Endodermal cell (in vitro differentiated cells): ENCODE measurements at regions not wholly inside any gene's neighbourhood (a gene's known extent, or its start where the extent isn't known, plus 50 kb on each side); places are given as distances from the start of the nearest gene placed in this dataset.

ENCODE experiments used
- DNase-seq: peaks from one replicate; pipeline ENCODE4 v3.0.0-alpha.2; 2017
- H3K27ac ChIP-seq: 2 replicates; pipeline ENCODE4 v1.5.1; 2013; ENCODE audit warnings: mild to moderate bottlenecking, low read depth, low read length, moderate library complexity
- H3K27me3 ChIP-seq: 2 replicates; pipeline ENCODE4 v1.6.1; 2013; ENCODE audit warnings: mild to moderate bottlenecking, low read length, moderate library complexity; ENCODE audit not compliant: insufficient read depth, control insufficient read depth, poor library complexity, severe bottlenecking
- H3K36me3 ChIP-seq: 2 replicates; pipeline ENCODE4 v1.7.0; 2013; ENCODE audit warnings: mild to moderate bottlenecking, low read length, moderate library complexity; ENCODE audit not compliant: control insufficient read depth, insufficient read depth
- H3K4me1 ChIP-seq: one replicate; pipeline ENCODE4 v1.7.0; 2013; ENCODE audit warnings: low read length; ENCODE audit not compliant: control insufficient read depth, insufficient read depth
- H3K4me3 ChIP-seq: 2 replicates; pipeline ENCODE4 v1.5.1; 2013; ENCODE audit warnings: mild to moderate bottlenecking, low read length, moderate library complexity
- H3K9ac ChIP-seq: 2 replicates; pipeline ENCODE4 v1.6.1; 2013; ENCODE audit warnings: mild to moderate bottlenecking, low read length, moderate library complexity; ENCODE audit not compliant: poor library complexity, severe bottlenecking; ENCODE audit errors: extremely low read depth
- H3K9me3 ChIP-seq: 2 replicates; pipeline ENCODE4 v1.6.1; 2013; ENCODE audit warnings: mild to moderate bottlenecking, low read length, moderate library complexity; ENCODE audit not compliant: control insufficient read depth
- H3K27ac Mint-ChIP-seq: 2 replicates; pipeline ENCODE4 v1.8.0; 2020; ENCODE audit warnings: mixed read lengths
- H3K27me3 Mint-ChIP-seq: 2 replicates; pipeline ENCODE4 v1.8.0; 2021; ENCODE audit warnings: mild to moderate bottlenecking, mixed read lengths; ENCODE audit not compliant: insufficient read depth
- H3K36me3 Mint-ChIP-seq: 2 replicates; pipeline ENCODE4 v1.8.0; 2020; ENCODE audit warnings: low read depth, mixed read lengths
- H3K4me1 Mint-ChIP-seq: 2 replicates; pipeline ENCODE4 v1.8.0; 2020; ENCODE audit warnings: mixed read lengths
- H3K4me3 Mint-ChIP-seq: 2 replicates; pipeline ENCODE4 v1.8.0; 2020; ENCODE audit warnings: mild to moderate bottlenecking, moderate library complexity, mixed read lengths
- H3K9me3 Mint-ChIP-seq: 2 replicates; pipeline ENCODE4 v1.8.0; 2020; ENCODE audit warnings: mild to moderate bottlenecking, mixed read lengths
- CTCF ChIP-seq: fragments of 200-600 bp; sonication (generic); conservative IDR thresholded peaks from 2 replicates; pipeline ENCODE4 v1.5.0; 2021; ENCODE audit warnings: antibody characterized with exemption, mild to moderate bottlenecking
- WGBS, 2 experiments: methylation state at CpG; one replicate each; pipeline versions ENCODE4 v1.1.5 to v1.1.7; 2013; ENCODE audit warnings: missing lambda C conversion rate in 2 of 2, mixed read lengths in 1 of 2; ENCODE audit not compliant: insufficient coverage in 1 of 2, insufficient read length in 1 of 2; 5-methylcytosine and 5-hydroxymethylcytosine counted together

GRCh38 chr20:22321191-22321590, 263.2 kb downstream of the FOXA2 start:
- Mint-ChIP-seq H3K4me1 (no peaks in the 10 kb centered on the region), H3K9me3 (no peaks in the 10 kb centered on the region), H3K36me3 (no peaks in the 10 kb centered on the region), H3K27ac (no peak overlapping the region), H3K4me3 (no peak overlapping the region), H3K27me3 (peaks cover 29% of the 10 kb centered on the region)
- no peak overlapping the region for H3K4me3 ChIP-seq
- no peaks in the 10 kb centered on the region for H3K36me3 ChIP-seq
- DNase-seq = no peak
- WGBS, 2 experiments = 92% methylated on average over 1 of the region's 1 CpG; no CpG with 5 or more reads in 1 of the 2 experiments
- no peak overlapping the region for H3K27ac ChIP-seq
- peaks cover 22% of the 10 kb centered on the region for H3K27me3 ChIP-seq
- H3K9me3 ChIP-seq = no peaks in the 10 kb centered on the region
- no peak for TF ChIP-seq CTCF
- no peak overlapping the region for H3K9ac ChIP-seq
- H3K4me1 ChIP-seq = no peaks in the 10 kb centered on the region

GRCh38 chr20:22320245-22320915, 264.0 kb downstream of the FOXA2 start:
- Mint-ChIP-seq H3K9me3 (no peaks in the 10 kb centered on the region), H3K36me3 (no peaks in the 10 kb centered on the region), H3K4me1 (no peaks in the 10 kb centered on the region), H3K4me3 (no peak overlapping the region), H3K27me3 (peaks cover 24% of the 10 kb centered on the region), H3K27ac (no peak overlapping the region)
- Histone ChIP-seq H3K9ac (no peak overlapping the region), H3K4me1 (no peaks in the 10 kb centered on the region), H3K27ac (no peak overlapping the region), H3K36me3 (no peaks in the 10 kb centered on the region), H3K9me3 (no peaks in the 10 kb centered on the region), H3K4me3 (no peak overlapping the region), H3K27me3 (peaks cover 22% of the 10 kb centered on the region)
- 92 to 93% methylated on average over 1 to 3 of the region's 3 CpGs for WGBS, 2 experiments
- DNase-seq = no peak
- TF ChIP-seq CTCF = no peak

- no peak for DNase-seq
- no peaks in the 10 kb centered on the region for H3K36me3 Mint-ChIP-seq
- H3K27me3 Mint-ChIP-seq = peaks cover 9% of the 10 kb centered on the region
- H3K4me3 Mint-ChIP-seq = no peak overlapping the region
- H3K4me1 Mint-ChIP-seq = peaks cover 3% of the 10 kb centered on the region
- Histone ChIP-seq H3K4me3 (no peak overlapping the region), H3K9ac (no peak overlapping the region), H3K27me3 (peaks cover 8% of the 10 kb centered on the region), H3K4me1 (no peaks in the 10 kb centered on the region), H3K9me3 (no peaks in the 10 kb centered on the region), H3K27ac (no peak overlapping the region), H3K36me3 (no peaks in the 10 kb centered on the region)
- WGBS, 2 experiments = 77 to 86% methylated on average over 4 to 5 of the region's 5 CpGs
- no peak overlapping the region for H3K27ac Mint-ChIP-seq
- no peak for TF ChIP-seq CTCF
- no peaks in the 10 kb centered on the region for H3K9me3 Mint-ChIP-seq
Observed at GRCh38 chr20:22315771-22316170, 268.6 kb downstream of the FOXA2 start.
